HG03558 (cell line): ENCODE measurements at regions not wholly inside any gene's neighbourhood (a gene's known extent, or its start where the extent isn't known, plus 50 kb on each side); places are given as distances from the start of the nearest gene placed in this dataset.

Source experiments
- ATAC-seq: cut with Tn5 transposase; IDR thresholded peaks from one replicate; pipeline ENCODE4 v1.9.1; 2021; ENCODE audit warnings: moderate number of reproducible peaks; ENCODE audit not compliant: unreplicated experiment; ENCODE audit errors: extremely low read depth

- no peak for ATAC-seq
Observed at GRCh38 chr2:217096474-217097225, 236.8 kb upstream of the TNP1 start.

DNA sequence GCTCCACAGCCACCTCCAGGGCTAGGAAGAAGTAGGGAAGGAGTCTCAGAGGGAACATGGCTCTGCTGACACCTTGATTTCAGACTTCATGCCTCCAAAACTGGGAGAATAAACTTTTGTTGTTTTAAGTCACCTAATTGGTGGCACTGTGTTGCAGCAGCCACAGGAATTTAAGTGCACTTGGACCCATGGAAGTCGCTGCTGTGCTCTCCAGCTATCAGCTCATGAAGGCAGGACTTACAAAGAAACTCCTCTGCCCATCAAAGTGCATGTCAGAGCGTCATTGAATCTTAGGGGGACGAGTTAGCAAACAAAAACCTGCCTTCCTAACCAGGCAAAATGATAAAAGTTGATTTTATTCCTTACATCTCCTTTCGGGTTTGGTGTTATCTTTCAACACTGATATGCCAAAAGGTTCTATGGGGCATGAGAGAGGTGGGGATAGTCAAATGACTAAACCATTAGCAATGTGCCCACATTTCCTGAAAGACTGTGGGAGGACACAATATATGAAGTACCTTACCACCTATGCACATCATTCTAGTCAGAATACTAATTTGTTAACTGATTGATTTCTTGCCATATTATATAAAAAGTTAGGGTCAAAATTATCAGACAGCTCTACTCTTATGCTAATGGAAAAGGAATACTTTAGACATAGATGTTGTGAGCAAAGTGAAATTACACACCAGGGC is 235.8 kb upstream of the TNP1 start:
- no peak for ATAC-seq

- no peak for ATAC-seq
Observed at GRCh38 chr2:217092710-217093379, 233.0 kb upstream of the TNP1 start.

DNA sequence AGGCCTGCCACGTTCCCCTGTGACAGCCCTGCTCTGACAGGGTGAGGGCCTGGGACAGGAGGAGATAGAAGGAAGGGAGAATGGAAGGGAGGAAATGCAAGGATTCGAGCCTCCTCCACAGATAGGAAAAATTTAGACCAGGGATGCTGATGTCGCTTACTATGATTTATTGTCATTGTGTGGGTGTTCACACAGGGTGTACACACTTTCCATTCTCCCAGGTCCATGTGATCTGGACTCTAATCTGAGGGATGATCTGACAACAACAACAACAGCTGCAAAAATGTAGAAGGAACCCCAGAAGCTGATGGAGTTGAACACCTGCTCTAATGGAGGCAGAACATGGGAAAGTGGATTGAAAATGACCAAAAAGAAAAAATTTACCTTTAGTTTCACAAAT is 231.7 kb upstream of the TNP1 start:
- no peak for ATAC-seq

DNA sequence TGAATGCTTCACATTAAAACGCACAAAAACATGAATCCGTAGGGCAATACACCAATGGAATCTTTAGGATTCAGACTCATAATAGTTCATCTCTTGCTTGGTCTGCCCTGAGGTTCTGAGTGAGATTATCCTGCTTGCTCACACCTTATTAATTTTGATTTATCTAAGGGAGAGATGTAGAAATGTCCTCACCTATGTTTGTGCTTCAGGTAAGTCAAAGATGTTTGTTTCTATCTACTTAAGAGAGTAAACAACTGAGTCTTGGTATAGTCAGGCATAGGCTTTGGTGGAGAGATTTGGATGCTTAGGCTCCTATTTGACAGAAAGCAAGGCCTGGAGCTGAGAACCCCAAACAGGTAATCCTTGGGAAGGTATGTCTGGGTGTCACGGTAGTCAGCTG is 231.0 kb upstream of the TNP1 start:
- no peak for ATAC-seq

DNA sequence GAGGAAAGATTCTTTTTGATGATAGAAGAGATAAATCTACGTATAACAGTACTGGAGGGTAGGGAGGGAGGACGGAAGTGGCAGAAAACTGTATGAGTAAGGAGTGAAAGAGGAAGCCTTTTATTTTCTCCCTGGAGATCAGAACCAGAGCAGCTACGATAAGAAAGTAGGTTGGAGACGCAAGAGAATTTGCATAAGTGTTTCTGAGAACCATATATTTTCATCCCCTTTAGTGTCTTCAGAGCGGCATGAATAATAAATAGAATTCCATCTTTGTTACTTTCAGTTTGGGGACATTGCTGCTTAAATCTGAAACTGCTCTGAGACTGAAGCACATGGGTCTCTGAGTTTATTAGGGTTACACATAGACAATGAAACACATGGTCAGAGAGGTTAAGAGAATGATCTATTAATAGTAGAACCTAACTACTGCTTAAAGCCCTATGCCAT is 230.2 kb upstream of the TNP1 start:
- peak; percentile 74 for ATAC-seq

- no peak for ATAC-seq
Observed at GRCh38 chr2:217086718-217087117, 226.9 kb upstream of the TNP1 start.

GRCh38 chr2:217086038-217086522 is 226.2 kb upstream of the TNP1 start:
- ATAC-seq, result no peak

GRCh38 chr2:217085543-217085942 is 225.7 kb upstream of the TNP1 start:
- ATAC-seq, result no peak

- ATAC-seq, result no peak
Observed at GRCh38 chr2:217081799-217082198, 221.9 kb upstream of the TNP1 start.

DNA sequence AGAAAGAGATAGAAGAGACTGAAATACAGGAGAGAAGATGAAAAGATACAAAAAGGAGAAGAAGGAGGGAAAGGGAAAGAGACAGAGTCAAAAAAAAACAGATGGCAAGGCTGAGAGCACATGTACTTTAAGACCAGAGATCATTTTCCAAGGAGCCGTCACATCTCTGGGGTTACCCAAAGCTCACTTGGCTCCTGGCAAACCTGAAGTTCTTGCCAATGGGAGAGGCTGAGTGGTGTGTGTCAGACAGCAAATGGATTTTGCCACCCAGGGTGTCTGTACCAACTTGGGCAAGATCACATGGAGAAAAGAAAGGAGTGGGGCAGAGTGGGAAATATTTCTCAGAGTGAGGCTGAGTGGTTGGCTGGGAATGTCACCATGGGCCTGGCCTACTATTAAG is 219.3 kb upstream of the TNP1 start:
- no peak for ATAC-seq

DNA sequence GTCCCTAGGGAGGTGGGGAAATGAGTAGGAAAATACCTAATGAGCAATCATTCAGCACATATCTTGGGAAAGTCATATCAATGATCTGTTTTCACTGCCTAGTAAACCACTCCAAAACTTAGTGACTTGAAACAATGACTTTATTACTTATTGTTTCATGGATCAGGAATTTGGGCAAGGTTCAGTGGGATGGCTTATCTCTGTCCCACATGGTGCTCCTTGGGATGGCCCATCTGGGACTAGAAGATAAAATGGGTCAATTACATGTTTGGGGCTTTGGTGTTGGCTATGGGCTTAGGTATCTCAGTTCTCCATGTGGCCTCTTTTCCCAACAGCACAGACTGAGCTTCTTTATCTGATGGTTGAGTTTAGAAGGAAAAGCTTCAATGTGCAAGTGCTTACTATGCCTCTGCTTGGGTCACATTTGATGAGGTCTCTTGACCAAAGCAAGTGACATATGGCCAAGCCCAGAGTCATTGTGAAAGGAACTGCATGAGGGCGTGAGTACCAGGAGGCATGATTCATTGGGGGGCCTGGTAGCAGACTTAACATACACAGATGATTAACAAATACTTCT is 218.1 kb upstream of the TNP1 start:
- no peak for ATAC-seq

GRCh38 chr2:217076657-217077232 is 216.9 kb upstream of the TNP1 start:
- ATAC-seq, result no peak

DNA sequence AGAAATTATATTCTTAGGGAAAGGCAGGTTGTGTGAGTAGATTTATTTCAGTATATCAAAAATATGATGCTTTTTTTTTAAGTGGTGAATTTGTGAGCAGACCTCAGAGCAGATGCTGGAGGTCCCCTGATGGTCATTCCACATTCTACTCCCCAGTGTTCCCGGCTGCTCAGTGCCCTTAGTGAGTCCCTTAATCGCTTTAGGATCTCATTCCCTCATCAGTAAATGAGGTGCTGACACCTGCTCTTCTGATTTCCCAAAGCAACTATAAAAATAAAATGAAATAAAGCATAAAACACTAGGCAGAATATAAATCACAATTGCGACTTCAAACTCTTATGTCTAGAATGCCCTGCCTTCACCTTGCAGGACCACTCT is 216.2 kb upstream of the TNP1 start:
- no peak for ATAC-seq

DNA sequence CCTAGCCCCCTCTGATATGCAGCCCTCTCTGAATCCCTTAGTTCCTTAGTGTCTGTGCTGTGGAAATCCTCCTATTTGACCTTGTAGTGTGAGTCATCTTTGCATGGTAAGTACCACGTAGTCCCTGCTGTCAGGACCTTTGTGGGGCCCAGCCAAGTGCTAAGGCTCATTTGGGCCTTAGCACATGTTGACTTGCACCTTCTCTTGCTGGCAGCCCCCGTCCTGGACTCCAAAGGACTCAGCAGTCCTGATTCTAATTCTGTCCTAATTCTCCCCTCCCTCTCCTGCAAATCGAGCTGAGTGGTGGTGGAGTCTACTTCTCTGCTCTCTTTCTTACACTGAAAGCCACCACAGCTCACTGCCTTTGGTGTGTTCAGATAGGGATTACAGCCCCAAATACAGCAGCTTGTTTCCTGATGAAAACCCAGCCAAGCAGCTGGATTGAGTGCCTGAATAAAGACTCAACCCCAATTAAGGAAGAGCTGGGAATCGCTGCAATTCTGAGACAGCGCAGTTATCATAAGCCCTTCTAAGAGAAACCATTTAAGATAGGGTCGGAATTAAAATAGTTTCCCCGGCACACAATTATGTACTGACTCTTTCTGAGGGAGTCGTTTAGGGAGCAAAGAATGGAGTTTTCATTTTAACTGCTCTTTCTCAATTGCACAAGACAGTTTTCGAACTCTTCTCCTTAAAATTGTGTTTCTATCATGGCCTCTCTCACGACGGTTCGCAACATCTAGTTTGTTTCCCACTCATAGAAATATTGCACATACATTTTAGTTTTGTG is 215.6 kb upstream of the TNP1 start:
- ATAC-seq, result no peak

DNA sequence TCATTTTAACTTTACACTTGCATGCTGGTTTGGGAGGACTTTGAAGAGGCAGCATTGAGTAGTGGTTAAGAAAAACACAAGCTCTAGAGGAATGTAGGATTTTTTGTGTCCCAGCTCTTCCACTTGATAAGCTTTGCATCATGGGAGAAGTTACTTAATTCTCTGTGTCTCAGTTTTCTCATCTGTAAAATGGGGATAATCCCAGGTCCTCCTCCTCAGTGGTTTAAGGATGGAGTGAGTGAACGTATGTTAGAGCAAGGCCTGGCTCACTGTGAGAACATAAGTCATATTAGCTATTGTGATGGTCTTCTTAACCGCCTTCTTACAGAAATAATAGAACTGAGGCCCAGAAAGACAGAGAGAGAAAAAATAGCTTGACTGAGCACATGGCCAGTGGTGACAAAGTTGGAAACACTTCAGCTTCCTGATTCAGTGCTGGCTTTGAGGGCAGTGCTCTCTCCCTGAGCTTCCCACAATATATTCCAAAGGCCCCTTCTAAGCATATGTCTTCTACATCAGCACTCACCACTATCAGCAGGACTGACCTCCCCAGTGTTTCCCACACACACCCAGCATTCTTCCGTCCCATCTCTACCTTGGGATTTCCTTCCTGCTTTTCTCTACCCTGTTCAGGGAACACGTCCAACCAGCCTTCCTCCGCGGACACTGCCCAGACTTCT is 214.9 kb upstream of the TNP1 start:
- no peak for ATAC-seq

GRCh38 chr2:217071416-217071815 is 211.6 kb upstream of the TNP1 start:
- ATAC-seq, result no peak

DNA sequence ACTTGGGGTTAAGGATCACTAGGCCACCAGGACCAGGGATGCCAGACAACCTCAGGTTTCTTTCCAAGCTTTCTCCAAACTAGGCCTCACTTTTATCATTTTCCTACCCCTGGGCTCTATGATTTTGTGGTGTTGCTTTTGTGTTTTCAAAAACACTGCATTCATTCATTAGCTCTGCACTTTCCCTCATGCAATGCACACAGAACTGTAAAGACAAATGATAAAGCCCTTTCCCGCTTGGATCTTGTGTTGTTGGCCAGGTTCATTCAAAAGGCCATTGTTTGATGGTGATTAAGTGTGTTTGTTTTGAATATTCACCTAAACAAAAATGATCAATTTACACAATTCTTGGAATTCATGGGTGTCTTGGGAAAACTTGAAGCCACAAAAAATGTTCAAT is 210.7 kb upstream of the TNP1 start:
- ATAC-seq, result no peak

DNA sequence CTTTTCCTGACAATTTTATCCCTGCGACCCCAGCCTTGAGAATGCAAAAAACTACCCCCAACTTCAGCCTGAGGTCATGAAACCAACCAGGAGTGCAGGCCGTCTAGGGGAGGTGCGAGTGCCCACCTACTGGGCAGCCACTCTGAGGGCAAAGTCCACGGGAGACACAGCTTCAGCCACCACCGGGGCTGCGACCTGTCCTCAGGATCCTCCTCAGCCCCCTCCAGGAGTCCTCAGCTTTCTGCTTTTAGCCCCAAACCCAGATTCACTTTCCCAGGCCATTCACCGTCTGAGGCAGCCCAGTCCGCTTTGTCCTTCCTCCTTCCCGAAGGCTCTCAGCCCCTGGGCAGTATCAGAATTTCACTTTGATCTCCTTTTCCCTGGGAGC is 210.2 kb upstream of the TNP1 start:
- ATAC-seq, result no peak
